GM12878 (cell line): ENCODE measurements at regions not wholly inside any gene's neighbourhood (a gene's known extent, or its start where the extent isn't known, plus 50 kb on each side); places are given as distances from the start of the nearest gene placed in this dataset.

Experiments
- ATAC-seq: fragments of 200-7000 bp; cut with Tn5 transposase; 3 replicates; pipeline ENCODE4 v1.9.1; 2020; ENCODE audit warnings: mild to moderate bottlenecking, moderate library complexity
- BruUV-seq: library from RNA; stranded (reverse); fragments of 400-500 nt; replicated peaks from 2 replicates; lab custom pipeline; 2021; lab: Mats Ljungman, UMichigan
- CTCF ChIA-PET: fragments of 300-600 bp; sonication (Branson Sonifier 250); formaldehyde crosslinking; extraction: SDS; loops from one replicate; lab custom pipeline; 2021; ENCODE audit warnings: inconsistent platforms; lab: Yijun Ruan, JAX
- POLR2A ChIA-PET: fragments of 350-600 bp; formaldehyde crosslinking; extraction: SDS; loops from one replicate; lab custom pipeline; 2021; ENCODE audit warnings: inconsistent platforms; lab: Charles Lee
- RAD21 ChIA-PET: fragments of 300-600 bp; sonication (Branson Sonifier 250); formaldehyde crosslinking; loops from one replicate; lab custom pipeline; 2023; ENCODE audit warnings: antibody characterized with exemption; ENCODE audit not compliant: unreplicated experiment; lab: Charles Lee
- SMC1A ChIA-PET: fragments of 300-600 bp; sonication (Branson Sonifier 250); formaldehyde crosslinking; loops from one replicate; lab custom pipeline; 2023; ENCODE audit not compliant: unreplicated experiment, uncharacterized antibody; lab: Charles Lee
- DNase-seq: peaks from one replicate; pipeline ENCODE4 v3.0.0-alpha.2; 2011; ENCODE audit warnings: low read depth, low spot score
- FAIRE-seq: peaks from 3 replicates; lab custom pipeline; 2011; peaks lifted over from hg19 to GRCh38; lab: Jason Lieb, UNC
- H2AFZ ChIP-seq: 2 replicates; pipeline ENCODE4 v1.6.0; 2011; ENCODE audit warnings: low read depth, low read length, control low read depth; ENCODE audit not compliant: control insufficient read depth
- H3K27ac ChIP-seq: 2 replicates; pipeline ENCODE4 v1.5.1; 2011; ENCODE audit warnings: control low read depth; ENCODE audit not compliant: control insufficient read depth, insufficient read depth
- H3K27me3 ChIP-seq, 2 experiments: replicated peaks in 1 of 2; 2 replicates each; pipeline versions ENCODE4 v1.6.0 to v1.6.1; 2011; ENCODE audit warnings: low read length in 1 of 2; ENCODE audit not compliant: control insufficient read depth in 2 of 2, insufficient read depth in 2 of 2
- H3K36me3 ChIP-seq, 2 experiments: 2 replicates each; pipeline ENCODE4 v1.5.1; 2011; ENCODE audit warnings: low read length in 1 of 2; ENCODE audit not compliant: control insufficient read depth in 2 of 2, insufficient read depth in 2 of 2
- H3K4me1 ChIP-seq: 2 replicates; pipeline ENCODE4 v1.6.1; 2011; ENCODE audit warnings: mild to moderate bottlenecking, low read length, moderate library complexity, mixed read lengths; ENCODE audit not compliant: control insufficient read depth, insufficient read depth
- H3K4me2 ChIP-seq: 2 replicates; pipeline ENCODE4 v1.6.0; 2011; ENCODE audit warnings: control low read depth; ENCODE audit not compliant: control insufficient read depth, insufficient read depth
- H3K4me3 ChIP-seq: fragments of 200-600 bp; sonication (generic); 2 replicates; pipeline ENCODE4 v1.5.1; 2016
- H3K79me2 ChIP-seq: 2 replicates; pipeline ENCODE4 v1.6.0; 2011; ENCODE audit warnings: low read length; ENCODE audit not compliant: control insufficient read depth, insufficient read depth
- H3K9ac ChIP-seq: 2 replicates; pipeline ENCODE4 v1.8.0; 2011; ENCODE audit warnings: low read length, control low read depth, mixed read lengths; ENCODE audit not compliant: control insufficient read depth, insufficient read depth
- H3K9me3 ChIP-seq: replicated peaks from 3 replicates; pipeline ENCODE4 v1.5.1; 2011; ENCODE audit warnings: mild to moderate bottlenecking, low read length; ENCODE audit not compliant: control insufficient read depth, insufficient read depth
- H4K20me1 ChIP-seq: 2 replicates; pipeline ENCODE4 v1.6.0; 2011; ENCODE audit not compliant: control insufficient read depth, insufficient read depth
- BCL3 ChIP-seq: IDR thresholded peaks from 2 replicates; pipeline ENCODE4 v1.6.1; 2011; ENCODE audit warnings: borderline replicate concordance, low read depth, mild to moderate bottlenecking, moderate library complexity, low read length; ENCODE audit not compliant: insufficient read depth, poor library complexity, severe bottlenecking
- PKNOX1 ChIP-seq: fragments of 450-650 bp; IDR thresholded peaks from 2 replicates; pipeline ENCODE4 v1.6.1; 2016; ENCODE audit warnings: mild to moderate bottlenecking
- TAF1 ChIP-seq: IDR thresholded peaks from 2 replicates; pipeline ENCODE4 v1.6.1; 2011; ENCODE audit warnings: mild to moderate bottlenecking, low read depth, low read length, borderline replicate concordance
- YBX1 ChIP-seq: fragments of 450-650 bp; IDR thresholded peaks from 2 replicates; pipeline ENCODE4 v1.6.1; 2016; ENCODE audit warnings: antibody characterized with exemption
- ZNF207 ChIP-seq: fragments of 450-650 bp; IDR thresholded peaks from 2 replicates; pipeline ENCODE4 v1.6.1; 2014; ENCODE audit warnings: antibody characterized with exemption, mild to moderate bottlenecking, borderline replicate concordance
- WGBS: methylation state at CpG from one replicate; pipeline ENCODE4 v1.1.6; 2016; ENCODE audit warnings: low lambda C conversion rate; ENCODE audit not compliant: insufficient replicate concordance, insufficient coverage; ENCODE audit errors: missing lambda C conversion rate; 5-methylcytosine and 5-hydroxymethylcytosine counted together
- in situ Hi-C: fragments of 300-500 bp; cut with MboI; formaldehyde crosslinking; loops from 9 replicates; pipeline ENCODE4 v1.14.3; 2018; ENCODE audit warnings: mixed read lengths
- intact Hi-C: fragments of 100-400 bp; cut with micrococcal nuclease; formaldehyde crosslinking; loops from one replicate; pipeline ENCODE4 v1.14.2; 2022; ENCODE audit not compliant: unreplicated experiment
- TF ChIP-seq, protein P1 (sequence below): fragments of 450-650 bp; IDR thresholded peaks from 2 replicates; pipeline ENCODE4 v1.6.1; 2014; ENCODE audit warnings: mild to moderate bottlenecking

- CTCF ChIA-PET = no interaction called here
- no peak for ATAC-seq
- intact Hi-C loops = no loop called here
These were observed 405.6 kb downstream of the TYW1 start for GRCh38 chr7:67402280-67402679.

More at GRCh38 chr7:67402280-67402679, 405.6 kb downstream of the TYW1 start:
- 32% methylated on average over 4 of the region's 4 CpGs for WGBS
- FAIRE-seq = no peak
- Histone ChIP-seq H2AFZ (no peak overlapping the region), H3K27ac (no peak overlapping the region), H3K4me2 (no peak overlapping the region), H3K79me2 (no peaks in the 10 kb centered on the region), H3K4me3 (no peak overlapping the region), H4K20me1 (no peaks in the 10 kb centered on the region), H3K9me3 (no peaks in the 10 kb centered on the region), H3K27me3 (no peaks in the 10 kb centered on the region), H3K36me3 (no peaks in the 10 kb centered on the region), H3K4me1 (no peaks in the 10 kb centered on the region), H3K9ac (no peak overlapping the region)
- BruUV-seq = no TSS peak
- ChIA-PET POLR2A (no interaction called here), SMC1A (no interaction called here), RAD21 (no interaction called here)
- DNase-seq = no peak
- no peak for TF ChIP-seq PKNOX1
- no peak for TF ChIP-seq YBX1
- no peak for TF ChIP-seq TAF1
- TF ChIP-seq BCL3 = no peak
- TF ChIP-seq, protein P1, sequence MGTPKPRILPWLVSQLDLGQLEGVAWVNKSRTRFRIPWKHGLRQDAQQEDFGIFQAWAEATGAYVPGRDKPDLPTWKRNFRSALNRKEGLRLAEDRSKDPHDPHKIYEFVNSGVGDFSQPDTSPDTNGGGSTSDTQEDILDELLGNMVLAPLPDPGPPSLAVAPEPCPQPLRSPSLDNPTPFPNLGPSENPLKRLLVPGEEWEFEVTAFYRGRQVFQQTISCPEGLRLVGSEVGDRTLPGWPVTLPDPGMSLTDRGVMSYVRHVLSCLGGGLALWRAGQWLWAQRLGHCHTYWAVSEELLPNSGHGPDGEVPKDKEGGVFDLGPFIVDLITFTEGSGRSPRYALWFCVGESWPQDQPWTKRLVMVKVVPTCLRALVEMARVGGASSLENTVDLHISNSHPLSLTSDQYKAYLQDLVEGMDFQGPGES = no peak
- TF ChIP-seq ZNF207 = no peak
- in situ Hi-C loops = no loop called here
